HG02885 (cell line): ENCODE measurements at regions not wholly inside any gene's neighbourhood (a gene's known extent, or its start where the extent isn't known, plus 50 kb on each side); places are given as distances from the start of the nearest gene placed in this dataset.
A peak's percentile ranks its signal among the peaks of the same experiment; 100 is the strongest.

Source experiments
- ATAC-seq: cut with Tn5 transposase; IDR thresholded peaks from one replicate; pipeline ENCODE4 v1.9.1; 2021; ENCODE audit warnings: mild to moderate bottlenecking; ENCODE audit not compliant: unreplicated experiment, poor library complexity

GRCh38 chr9:73022353-73022752 is 69.5 kb upstream of the ALDH1A1 start:
- ATAC-seq, result no peak

- no peak for ATAC-seq
Measured at GRCh38 chr9:73020877-73021276, 68.0 kb upstream of the ALDH1A1 start.

GRCh38 chr9:73014011-73014410 is 61.2 kb upstream of the ALDH1A1 start:
- ATAC-seq, result no peak

DNA sequence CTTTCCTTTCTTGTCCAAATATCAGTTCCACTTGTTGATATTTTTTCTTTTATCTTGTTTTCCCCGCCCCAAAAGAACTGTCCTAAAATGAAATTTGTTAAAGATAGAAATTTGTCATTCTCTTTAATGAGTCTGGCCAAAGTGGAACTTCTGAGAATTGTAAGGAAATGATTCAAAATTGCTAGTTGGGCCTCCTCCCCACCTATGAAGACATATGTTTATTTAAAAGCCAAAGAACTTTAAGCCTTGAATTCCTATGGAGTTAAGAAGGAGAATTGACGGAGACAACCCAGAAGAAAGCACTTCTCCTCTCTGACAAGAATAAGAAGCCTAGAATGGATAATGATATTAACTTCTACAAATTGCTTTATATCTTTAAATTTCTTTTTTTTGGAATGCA is 59.1 kb upstream of the ALDH1A1 start:
- ATAC-seq, result no peak

DNA sequence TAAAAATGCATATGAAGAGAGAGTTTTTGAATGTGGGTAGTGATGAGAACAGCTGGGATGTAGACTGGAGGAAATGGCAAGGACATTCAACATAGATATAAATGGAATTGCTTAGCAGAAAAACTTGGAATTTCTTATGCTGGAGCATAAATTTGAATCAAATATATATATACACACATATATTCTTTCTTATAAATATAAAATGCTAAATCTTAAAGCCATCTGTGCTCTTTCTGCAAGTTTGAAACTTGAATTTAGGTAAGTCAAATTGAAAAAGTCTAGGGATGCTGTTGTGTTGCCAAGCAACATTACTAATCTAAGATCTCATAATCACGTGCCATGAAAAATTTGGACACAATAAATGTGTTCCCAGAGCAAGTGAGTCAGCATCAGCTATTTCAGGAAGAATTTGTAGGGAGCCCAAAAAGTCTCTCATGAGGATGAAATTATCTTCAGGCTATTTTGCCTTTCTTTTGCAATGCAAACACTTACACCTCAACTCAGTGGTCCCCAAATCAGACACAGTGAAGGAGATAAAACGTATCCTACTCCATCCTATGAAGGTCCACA is 58.4 kb upstream of the ALDH1A1 start:
- no peak for ATAC-seq

- peak; percentile 43 for ATAC-seq
Measured at GRCh38 chr9:73009649-73010288, 56.9 kb upstream of the ALDH1A1 start.

- no peak for ATAC-seq
Measured at GRCh38 chr9:73007966-73008672, 55.3 kb upstream of the ALDH1A1 start.

DNA sequence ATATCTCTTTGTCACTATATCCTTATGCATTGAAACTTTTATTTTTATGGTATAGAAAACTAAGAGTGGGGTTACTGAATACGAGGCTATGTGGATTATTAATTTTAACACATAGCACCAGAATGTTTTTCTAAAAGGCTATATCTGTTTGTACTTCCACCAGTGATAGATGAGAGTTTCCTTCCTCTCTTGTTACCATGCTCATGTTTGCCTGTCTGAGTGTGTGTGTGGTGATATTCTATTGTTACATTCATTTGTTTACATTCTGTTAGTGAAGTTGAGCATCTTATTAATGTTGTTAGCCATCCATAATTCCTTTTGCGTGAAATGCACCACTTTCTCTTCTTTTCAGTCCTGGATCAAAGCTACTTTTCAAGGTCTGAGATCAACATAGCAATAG is 54.1 kb upstream of the ALDH1A1 start:
- no peak for ATAC-seq
